HFF-Myc (cell line): ENCODE measurements at regions not wholly inside any gene's neighbourhood (a gene's known extent, or its start where the extent isn't known, plus 50 kb on each side); places are given as distances from the start of the nearest gene placed in this dataset.

Experiments used
- DNase-seq: peaks from one replicate; pipeline ENCODE4 v3.0.0-alpha.2; 2011; ENCODE audit warnings: low read depth; ENCODE audit errors: extremely low read depth
- H3K4me3 ChIP-seq: replicated peaks from 2 replicates; pipeline ENCODE4 v1.5.1; 2011; ENCODE audit warnings: low read depth, mild to moderate bottlenecking, control low read depth, low read length
- TF ChIP-seq, protein P1 (sequence below): IDR thresholded peaks from 2 replicates; pipeline ENCODE4 v1.5.1; 2012; ENCODE audit warnings: mild to moderate bottlenecking, low read depth, low read length, control low read depth; ENCODE audit errors: missing control alignments

DNA sequence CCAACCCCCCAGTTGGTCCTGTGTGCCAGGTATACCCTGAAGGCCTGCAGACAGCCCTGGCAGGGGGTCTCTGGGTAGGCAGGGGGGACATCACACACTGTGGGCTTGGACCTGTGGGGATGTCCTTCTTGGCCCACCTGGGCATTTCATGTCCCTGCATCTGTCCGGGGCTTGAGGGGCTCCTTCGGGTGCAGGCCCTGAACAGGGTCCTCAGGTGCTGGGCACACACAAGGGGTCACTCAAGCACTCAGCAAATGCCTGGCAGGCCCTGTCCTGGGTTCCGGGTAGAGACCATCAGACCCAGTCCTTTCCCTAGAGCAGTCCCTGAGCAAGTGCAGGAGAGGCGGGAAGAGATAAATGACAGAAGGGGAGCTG, 70.5 kb upstream of the WNT11 start:
- no peak for DNase-seq
- no peak overlapping the region for H3K4me3 ChIP-seq
- TF ChIP-seq, protein P1, sequence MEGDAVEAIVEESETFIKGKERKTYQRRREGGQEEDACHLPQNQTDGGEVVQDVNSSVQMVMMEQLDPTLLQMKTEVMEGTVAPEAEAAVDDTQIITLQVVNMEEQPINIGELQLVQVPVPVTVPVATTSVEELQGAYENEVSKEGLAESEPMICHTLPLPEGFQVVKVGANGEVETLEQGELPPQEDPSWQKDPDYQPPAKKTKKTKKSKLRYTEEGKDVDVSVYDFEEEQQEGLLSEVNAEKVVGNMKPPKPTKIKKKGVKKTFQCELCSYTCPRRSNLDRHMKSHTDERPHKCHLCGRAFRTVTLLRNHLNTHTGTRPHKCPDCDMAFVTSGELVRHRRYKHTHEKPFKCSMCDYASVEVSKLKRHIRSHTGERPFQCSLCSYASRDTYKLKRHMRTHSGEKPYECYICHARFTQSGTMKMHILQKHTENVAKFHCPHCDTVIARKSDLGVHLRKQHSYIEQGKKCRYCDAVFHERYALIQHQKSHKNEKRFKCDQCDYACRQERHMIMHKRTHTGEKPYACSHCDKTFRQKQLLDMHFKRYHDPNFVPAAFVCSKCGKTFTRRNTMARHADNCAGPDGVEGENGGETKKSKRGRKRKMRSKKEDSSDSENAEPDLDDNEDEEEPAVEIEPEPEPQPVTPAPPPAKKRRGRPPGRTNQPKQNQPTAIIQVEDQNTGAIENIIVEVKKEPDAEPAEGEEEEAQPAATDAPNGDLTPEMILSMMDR, result no peak

DNA sequence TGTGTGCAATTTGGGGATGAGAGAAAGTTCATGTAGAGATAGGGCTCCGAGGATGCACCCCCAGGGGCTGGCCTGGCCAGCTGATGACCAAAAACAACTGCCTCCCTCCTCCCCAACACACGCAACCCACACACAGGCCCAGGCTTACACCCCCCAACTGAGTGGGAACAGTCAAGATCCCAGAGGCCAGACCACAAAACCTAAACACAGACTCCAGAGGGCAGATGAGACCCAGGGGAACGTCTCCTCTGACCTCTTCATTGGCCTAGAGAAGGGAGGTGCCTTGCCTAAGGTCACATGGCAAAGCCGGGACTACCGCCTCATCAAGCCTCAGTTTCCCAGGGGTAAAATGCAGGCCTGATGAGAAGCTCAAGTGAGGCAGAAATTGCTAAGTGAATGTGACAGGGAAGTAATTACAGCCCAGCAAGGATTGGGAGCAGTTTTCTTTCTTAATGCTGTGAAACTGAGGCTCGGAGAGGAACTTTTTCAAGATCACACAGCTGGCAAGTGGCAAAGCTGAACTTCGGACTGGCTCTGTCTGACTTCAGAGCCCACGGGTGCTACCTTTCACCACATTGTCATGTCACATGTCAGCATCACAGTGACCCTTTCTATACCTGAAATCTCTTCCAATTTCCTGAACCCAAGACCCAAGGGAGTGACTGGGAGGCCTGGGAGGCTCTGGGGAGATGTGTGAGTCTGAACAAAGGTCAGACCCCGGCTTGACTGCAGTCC, 69.9 kb upstream of the WNT11 start:
- TF ChIP-seq, protein P1, result no peak
- no peak for DNase-seq

DNA sequence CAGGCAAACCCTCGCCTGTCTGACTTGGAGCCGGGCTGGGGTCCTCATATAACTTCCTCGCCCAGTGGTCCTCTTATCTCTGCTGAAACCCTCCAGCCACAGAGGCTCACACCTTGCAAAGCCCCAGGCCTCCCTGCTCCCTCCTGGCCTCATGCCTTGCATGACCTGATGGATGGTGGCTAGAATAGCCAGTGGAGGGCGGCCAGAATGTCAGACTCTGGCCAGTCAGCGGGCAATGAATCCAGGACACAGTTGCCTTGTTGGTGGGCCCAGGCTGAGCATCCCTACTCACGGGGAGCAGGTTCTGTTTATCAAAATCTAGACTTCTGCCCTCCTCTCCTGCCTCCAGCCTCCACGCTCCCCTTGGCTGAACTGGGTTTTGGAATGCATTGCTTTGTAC, 69.1 kb upstream of the WNT11 start:
- DNase-seq, result no peak
- no peak overlapping the region for H3K4me3 ChIP-seq
- TF ChIP-seq, protein P1, result no peak

More for the DNA sequence above, 69.9 kb upstream of the WNT11 start:
- no peak overlapping the region for H3K4me3 ChIP-seq

DNA sequence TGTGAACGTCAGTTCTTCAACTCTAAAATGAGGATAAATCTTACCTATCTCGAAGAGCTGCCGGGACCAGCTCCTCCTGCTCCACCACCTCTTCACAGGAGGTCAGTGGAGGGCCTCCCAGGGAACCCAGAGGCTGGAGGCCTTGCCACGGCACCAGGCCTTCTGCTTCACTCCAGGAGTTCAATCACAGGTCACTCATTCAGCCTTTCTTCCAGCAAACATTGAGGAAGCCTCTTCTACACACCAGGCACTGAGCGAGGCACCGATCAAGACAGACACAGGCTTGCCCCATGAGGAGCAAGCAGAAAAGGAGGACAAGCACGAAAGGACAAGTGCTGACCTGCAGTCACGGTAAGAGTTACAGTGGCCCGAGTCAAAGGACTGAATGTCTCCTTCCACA, 64.8 kb upstream of the WNT11 start:
- TF ChIP-seq, protein P1, result no peak
- no peak overlapping the region for H3K4me3 ChIP-seq
- no peak for DNase-seq

DNA sequence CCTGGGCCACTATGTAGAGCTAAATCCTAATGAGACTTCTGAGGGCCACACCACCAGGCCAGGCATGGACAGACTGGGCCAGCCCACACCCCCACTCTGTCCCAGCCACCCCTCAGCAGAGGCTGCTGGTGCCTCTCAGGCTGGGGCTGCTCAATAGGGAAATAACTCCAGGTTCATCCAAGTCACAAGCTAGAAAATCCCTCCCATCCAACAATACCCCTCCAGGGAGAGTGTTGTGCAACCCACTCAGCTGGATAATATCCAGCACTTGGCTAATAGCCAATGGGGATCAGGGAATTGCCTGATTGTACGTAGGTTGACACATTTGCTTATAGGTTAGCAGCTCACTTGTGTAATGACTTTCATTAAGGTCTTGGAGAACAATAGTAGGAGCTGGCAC, 64.1 kb upstream of the WNT11 start:
- TF ChIP-seq, protein P1, result no peak
- DNase-seq, result no peak

DNA sequence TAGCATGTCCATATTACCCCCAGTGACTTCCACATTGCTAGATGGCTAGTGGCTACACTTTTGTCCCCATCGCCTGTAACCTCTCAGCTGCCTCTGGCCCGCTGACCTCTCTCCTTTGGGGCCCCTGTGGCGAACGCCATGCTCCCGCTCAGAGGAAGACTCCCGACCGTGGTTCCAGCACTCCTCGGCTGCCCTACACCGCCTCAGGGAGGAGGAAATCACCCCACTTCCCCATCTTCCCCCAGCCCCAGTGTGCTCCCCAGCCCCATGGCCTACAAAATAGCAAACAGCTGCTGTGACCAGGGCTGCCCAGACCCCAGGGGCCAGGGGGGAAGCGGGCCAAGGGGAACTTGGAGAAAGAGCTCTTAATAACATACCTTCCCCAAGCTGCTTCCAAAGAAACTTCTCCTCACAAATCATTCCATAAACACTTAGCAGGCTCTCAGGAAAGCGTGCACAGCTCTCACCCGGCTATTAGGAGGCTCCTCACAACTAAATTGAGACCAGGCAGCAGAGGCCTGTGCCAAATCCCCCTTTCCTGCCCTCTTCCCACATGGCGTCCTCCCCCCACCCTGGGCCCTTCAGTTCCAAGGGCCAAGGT, 63.5 kb upstream of the WNT11 start:
- TF ChIP-seq, protein P1, result no peak
- no peak for DNase-seq
- no peak overlapping the region for H3K4me3 ChIP-seq

More for the DNA sequence above, 64.1 kb upstream of the WNT11 start:
- H3K4me3 ChIP-seq, result no peak overlapping the region
